Neural cell (in vitro differentiated cells): ENCODE measurements at regions not wholly inside any gene's neighbourhood (a gene's known extent, or its start where the extent isn't known, plus 50 kb on each side); places are given as distances from the start of the nearest gene placed in this dataset.

Experiments used
- CTCF ChIP-seq: fragments of 450-650 bp; IDR thresholded peaks from 2 replicates; pipeline ENCODE4 v1.5.1; 2014; ENCODE audit warnings: antibody characterized with exemption, mild to moderate bottlenecking, moderate library complexity; ENCODE audit not compliant: poor library complexity, severe bottlenecking
- RAD21 ChIP-seq: fragments of 450-650 bp; conservative IDR thresholded peaks from 2 replicates; pipeline ENCODE4 v1.6.1; 2014; ENCODE audit warnings: antibody characterized with exemption, mild to moderate bottlenecking, moderate library complexity

GRCh38 chr2:211049321-211050018 is 493.1 kb downstream of the CPS1 start:
- no peak for TF ChIP-seq CTCF
- TF ChIP-seq RAD21 = no peak
